Right lobe of liver (tissue), 4 donors: ENCODE measurements at regions not wholly inside any gene's neighbourhood (a gene's known extent, or its start where the extent isn't known, plus 50 kb on each side); places are given as distances from the start of the nearest gene placed in this dataset.

ENCODE experiments used
- CTCF ChIP-seq, 4 donors: fragments of 200-600 bp in 3 of 4; fragments of 450-650 bp in 1 of 4; IDR thresholded peaks; one replicate each; pipeline versions ENCODE4 v1.5.1 to v1.8.0; 2016 to 2022; ENCODE audit warnings: antibody characterized with exemption in 4 of 4, mild to moderate bottlenecking in 2 of 4
- POLR2A ChIP-seq: fragments of 450-650 bp; IDR thresholded peaks from one replicate; pipeline ENCODE4 v1.6.1; 2017; ENCODE audit warnings: antibody characterized with exemption, mild to moderate bottlenecking
- donor health status: DM: no; HTN: no; CAD: no.
- donor health status: DM: no; HTN: no; CAD: no.
- donor health status: DM: no; HTN: yes; CAD: no.

DNA sequence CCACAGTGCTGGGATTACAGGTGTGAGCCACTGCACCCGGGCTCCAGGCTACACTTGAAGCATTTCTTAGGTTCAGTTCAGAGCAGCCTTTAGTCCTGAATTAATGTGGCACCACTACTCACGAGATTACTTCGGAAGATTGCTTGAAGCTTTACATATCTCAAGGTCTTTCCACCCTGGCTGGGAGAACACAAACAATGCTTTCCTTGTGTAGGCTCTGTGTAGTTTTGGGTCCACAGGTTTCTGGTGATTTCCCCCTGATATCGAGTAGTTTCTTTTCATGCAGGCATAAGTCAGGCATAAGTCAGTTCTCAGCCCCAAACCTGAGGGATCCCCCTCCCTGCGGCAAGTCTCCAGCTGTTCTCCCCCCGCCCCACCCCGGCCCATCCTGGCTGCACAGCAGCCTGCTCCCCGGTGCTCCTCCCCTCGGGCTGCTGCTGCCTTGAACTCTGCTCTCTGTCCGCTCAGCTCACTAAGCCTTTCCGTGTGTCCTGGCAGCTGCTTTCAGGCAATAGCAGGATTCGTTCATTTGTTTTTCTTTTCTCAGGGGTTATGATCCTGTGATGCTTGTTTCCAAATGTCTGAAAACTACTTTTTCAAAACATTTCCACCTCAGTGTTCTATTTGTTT is 417.7 kb downstream of the TMEM121 start:
- TF ChIP-seq CTCF (IDR thresholded peaks at IDR 0.05) (no peak), POLR2A (no peak)
